NT2/D1 (cell line): ENCODE measurements at regions not wholly inside any gene's neighbourhood (a gene's known extent, or its start where the extent isn't known, plus 50 kb on each side); places are given as distances from the start of the nearest gene placed in this dataset.

Experiments
- DNase-seq: peaks from one replicate; pipeline ENCODE4 v3.0.0-alpha.2; 2011; ENCODE audit warnings: low read depth, low spot score
- H3K27me3 ChIP-seq: 2 replicates; pipeline ENCODE4 v1.6.0; 2011; ENCODE audit warnings: mild to moderate bottlenecking; ENCODE audit not compliant: insufficient read length, insufficient read depth
- H3K36me3 ChIP-seq: 2 replicates; pipeline ENCODE4 v1.6.1; 2011; ENCODE audit warnings: mild to moderate bottlenecking, low read length, mixed read lengths; ENCODE audit not compliant: insufficient read depth, insufficient read length
- H3K4me1 ChIP-seq: 2 replicates; pipeline ENCODE4 v1.5.1; 2011; ENCODE audit not compliant: insufficient read depth, insufficient read length
- H3K4me3 ChIP-seq: 2 replicates; pipeline ENCODE4 v1.5.1; 2011; ENCODE audit warnings: low read depth; ENCODE audit not compliant: insufficient read length
- H3K9ac ChIP-seq: 2 replicates; pipeline ENCODE4 v1.6.0; 2011; ENCODE audit warnings: low read depth; ENCODE audit not compliant: insufficient read length
- H3K9me3 ChIP-seq: 2 replicates; pipeline ENCODE4 v1.5.1; 2011; ENCODE audit warnings: mild to moderate bottlenecking, low read length; ENCODE audit not compliant: insufficient read depth
- SUZ12 ChIP-seq: IDR thresholded peaks from 2 replicates; pipeline ENCODE4 v1.6.1; 2011; ENCODE audit not compliant: insufficient read length, insufficient read depth; ENCODE audit errors: extremely low read depth
- YY1 ChIP-seq: IDR thresholded peaks from 2 replicates; pipeline ENCODE4 v1.6.1; 2011; ENCODE audit not compliant: insufficient read length, insufficient read depth
- ZNF274 ChIP-seq: IDR thresholded peaks from 2 replicates; pipeline ENCODE4 v1.6.1; 2011; ENCODE audit warnings: mild to moderate bottlenecking, low read depth, low read length

GRCh38 chr18:5596585-5596984 lies 52.8 kb upstream of the EPB41L3 start:
- no peak overlapping the region for H3K4me3 ChIP-seq
- no peak for DNase-seq
- no peak for TF ChIP-seq ZNF274
- TF ChIP-seq YY1 = no peak
- TF ChIP-seq SUZ12 = no peak
- H3K9ac ChIP-seq = no peak overlapping the region
- H3K9me3 ChIP-seq = peaks cover 8% of the 10 kb centered on the region; the same call in 1 of the 2 replicates
- H3K36me3 ChIP-seq = no peaks in the 10 kb centered on the region
- no peaks in the 10 kb centered on the region for H3K4me1 ChIP-seq
- H3K27me3 ChIP-seq = no peaks in the 10 kb centered on the region
